GM19043 (cell line): ENCODE measurements at regions not wholly inside any gene's neighbourhood (a gene's known extent, or its start where the extent isn't known, plus 50 kb on each side); places are given as distances from the start of the nearest gene placed in this dataset.

Experiments
- ATAC-seq: cut with Tn5 transposase; IDR thresholded peaks from one replicate; pipeline ENCODE4 v1.9.1; 2021; ENCODE audit warnings: low read depth; ENCODE audit not compliant: unreplicated experiment

- no peak for ATAC-seq
Measured at GRCh38 chr2:58920001-58920400, 678.9 kb upstream of the FANCL start.

- no peak for ATAC-seq
Measured at GRCh38 chr2:58919316-58919715, 678.2 kb upstream of the FANCL start.

- ATAC-seq = no peak
Measured at GRCh38 chr2:58918141-58918540, 677.0 kb upstream of the FANCL start.

- no peak for ATAC-seq
Measured at GRCh38 chr2:58917596-58917995, 676.5 kb upstream of the FANCL start.

GRCh38 chr2:58916063-58916462 lies 674.9 kb upstream of the FANCL start:
- no peak for ATAC-seq

- ATAC-seq = no peak
Measured at GRCh38 chr2:58914733-58915505, 673.8 kb upstream of the FANCL start.

- ATAC-seq = no peak
Measured at GRCh38 chr2:58913082-58913726, 672.1 kb upstream of the FANCL start.

- no peak for ATAC-seq
Measured at GRCh38 chr2:58911877-58912276, 670.8 kb upstream of the FANCL start.

- no peak for ATAC-seq
Measured at GRCh38 chr2:58908501-58909154, 667.5 kb upstream of the FANCL start.

- ATAC-seq = no peak
Measured at GRCh38 chr2:58907644-58908043, 666.5 kb upstream of the FANCL start.

- ATAC-seq = no peak
Measured at GRCh38 chr2:58906081-58906645, 665.0 kb upstream of the FANCL start.

GRCh38 chr2:58904095-58904494 lies 663.0 kb upstream of the FANCL start:
- ATAC-seq = no peak

- no peak for ATAC-seq
Measured at GRCh38 chr2:58903427-58903826, 662.3 kb upstream of the FANCL start.

GRCh38 chr2:58900246-58901027 lies 659.3 kb upstream of the FANCL start:
- no peak for ATAC-seq

GRCh38 chr2:58899692-58900091 lies 658.6 kb upstream of the FANCL start:
- no peak for ATAC-seq

GRCh38 chr2:58896638-58897037 lies 655.5 kb upstream of the FANCL start:
- ATAC-seq = no peak

- ATAC-seq = no peak
Measured at GRCh38 chr2:58895857-58896256, 654.7 kb upstream of the FANCL start.

- no peak for ATAC-seq
Measured at GRCh38 chr2:58893656-58894351, 652.7 kb upstream of the FANCL start.

GRCh38 chr2:58891828-58892377 lies 650.8 kb upstream of the FANCL start:
- ATAC-seq = no peak
